ENCODE measurements at regions not wholly inside any gene's neighbourhood (a gene's known extent, or its start where the extent isn't known, plus 50 kb on each side); places are given as distances from the start of the nearest gene placed in this dataset.
A peak's percentile ranks its signal among the peaks of the same experiment; 100 is the strongest.

DNA sequence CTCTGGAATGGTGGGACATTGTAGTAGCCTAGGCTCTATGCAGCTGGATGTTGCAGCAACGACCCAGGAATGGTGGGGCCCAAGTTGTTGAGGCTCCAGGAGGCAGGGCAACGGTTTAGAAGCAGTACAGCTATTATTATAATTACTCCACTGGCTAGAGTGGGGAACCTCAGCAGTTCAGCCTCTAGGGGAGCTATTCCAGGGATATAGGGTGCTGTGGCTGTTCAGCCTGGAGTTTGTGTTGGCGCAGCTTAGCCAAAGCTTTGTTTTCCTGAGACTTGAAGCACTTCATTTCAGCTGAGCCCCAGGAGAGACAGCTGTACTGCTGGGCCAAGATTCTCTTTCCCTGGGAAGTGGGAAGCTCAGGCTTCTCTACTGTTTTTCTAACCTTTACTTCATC lies 1023.0 kb upstream of the ATXN7L3B start:
- no peak for TF ChIP-seq EZH2 (IDR thresholded peaks at IDR 0.05; ENCODE audit: low read length)
- TF ChIP-seq, protein P1, sequence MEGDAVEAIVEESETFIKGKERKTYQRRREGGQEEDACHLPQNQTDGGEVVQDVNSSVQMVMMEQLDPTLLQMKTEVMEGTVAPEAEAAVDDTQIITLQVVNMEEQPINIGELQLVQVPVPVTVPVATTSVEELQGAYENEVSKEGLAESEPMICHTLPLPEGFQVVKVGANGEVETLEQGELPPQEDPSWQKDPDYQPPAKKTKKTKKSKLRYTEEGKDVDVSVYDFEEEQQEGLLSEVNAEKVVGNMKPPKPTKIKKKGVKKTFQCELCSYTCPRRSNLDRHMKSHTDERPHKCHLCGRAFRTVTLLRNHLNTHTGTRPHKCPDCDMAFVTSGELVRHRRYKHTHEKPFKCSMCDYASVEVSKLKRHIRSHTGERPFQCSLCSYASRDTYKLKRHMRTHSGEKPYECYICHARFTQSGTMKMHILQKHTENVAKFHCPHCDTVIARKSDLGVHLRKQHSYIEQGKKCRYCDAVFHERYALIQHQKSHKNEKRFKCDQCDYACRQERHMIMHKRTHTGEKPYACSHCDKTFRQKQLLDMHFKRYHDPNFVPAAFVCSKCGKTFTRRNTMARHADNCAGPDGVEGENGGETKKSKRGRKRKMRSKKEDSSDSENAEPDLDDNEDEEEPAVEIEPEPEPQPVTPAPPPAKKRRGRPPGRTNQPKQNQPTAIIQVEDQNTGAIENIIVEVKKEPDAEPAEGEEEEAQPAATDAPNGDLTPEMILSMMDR (optimal IDR thresholded peaks at IDR 0.05 in 1 of 3, IDR thresholded peaks at IDR 0.05 in 1 of 3, conservative IDR thresholded peaks at IDR 0.05 in 1 of 3; ENCODE audit: extremely low read depth in 1 of 3, insufficient read depth in 2 of 3, low read length in 3 of 3): peak in 1 of 3 experiments; percentile 39
- Histone ChIP-seq H3K9ac (ENCODE audit: control insufficient read depth, extremely low read depth, insufficient read depth, low read length) (no peak overlapping the region), H3K36me3 (ENCODE audit: control insufficient read depth in 2 of 2, extremely low read depth in 1 of 2, insufficient read depth in 2 of 2, low read length in 2 of 2) (no peaks in the 10 kb centered on the region), H3K9me3 (ENCODE audit: control insufficient read depth, low read depth, low read length) (no peaks in the 10 kb centered on the region), H3K4me3 (ENCODE audit: control insufficient read depth in 2 of 3, extremely low read depth in 1 of 3, insufficient read depth in 2 of 3, low read depth in 1 of 3, low read length in 3 of 3) (no peak overlapping the region), H2AFZ (ENCODE audit: control insufficient read depth, low read length) (no peak overlapping the region), H3K27ac (ENCODE audit: control insufficient read depth, insufficient read depth, low read length) (no peak overlapping the region), H3K79me2 (ENCODE audit: control insufficient read depth, insufficient read depth, low read length) (no peaks in the 10 kb centered on the region), H3K27me3 (ENCODE audit: control insufficient read depth, extremely low read depth, insufficient read depth, low read length) (no peaks in the 10 kb centered on the region), H3K4me1 (ENCODE audit: control insufficient read depth, extremely low read depth, insufficient read depth, low read length) (no peaks in the 10 kb centered on the region), H3K9me1 (ENCODE audit: control insufficient read depth, extremely low read depth, insufficient read depth, low read length) (no peaks in the 10 kb centered on the region), H4K20me1 (ENCODE audit: control insufficient read depth, extremely low read depth, insufficient read depth, low read length) (no peaks in the 10 kb centered on the region), H3K4me2 (ENCODE audit: control insufficient read depth, extremely low read depth, insufficient read depth, low read depth, low read length) (no peak overlapping the region)
- DNase-seq (ENCODE audit: low read depth, low spot score) (no peak), FAIRE-seq (no peak)
- dilution Hi-C loops (cut with MboI; ENCODE audit: extremely low pct_ligation_motif_present, low sequenced_read_pairs): no loop called here

DNA sequence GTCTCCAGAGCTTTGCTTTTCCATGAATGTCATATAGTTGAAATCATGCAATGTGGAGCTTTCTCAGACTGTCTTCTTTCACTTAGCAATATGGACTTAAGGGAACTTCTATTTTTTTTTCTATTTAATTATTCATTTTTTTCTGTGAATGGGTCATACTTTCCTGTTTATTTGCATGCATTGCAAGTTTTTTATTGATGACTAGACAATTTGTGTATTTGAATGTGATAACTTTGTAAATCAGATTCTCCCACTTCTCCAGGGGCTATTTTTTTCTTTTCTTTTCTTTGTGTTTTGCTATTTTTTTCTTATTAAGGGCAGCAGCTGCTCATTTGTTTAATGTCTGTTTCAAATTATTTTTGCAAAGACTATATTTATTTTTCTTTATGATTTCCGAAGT lies 1019.8 kb upstream of the ATXN7L3B start:
- dilution Hi-C loops (cut with MboI; ENCODE audit: extremely low pct_ligation_motif_present, low sequenced_read_pairs): no loop called here
- H3K9ac ChIP-seq (ENCODE audit: control insufficient read depth, extremely low read depth, insufficient read depth, low read length): no peak overlapping the region
- no peaks in the 10 kb centered on the region for H3K9me1 ChIP-seq (ENCODE audit: control insufficient read depth, extremely low read depth, insufficient read depth, low read length)
- TF ChIP-seq, protein P1 (optimal IDR thresholded peaks at IDR 0.05 in 1 of 3, IDR thresholded peaks at IDR 0.05 in 1 of 3, conservative IDR thresholded peaks at IDR 0.05 in 1 of 3; ENCODE audit: extremely low read depth in 1 of 3, insufficient read depth in 2 of 3, low read length in 3 of 3): no peak
- no peak for TF ChIP-seq EZH2 (IDR thresholded peaks at IDR 0.05; ENCODE audit: low read length)
- no peaks in the 10 kb centered on the region for H3K9me3 ChIP-seq (ENCODE audit: control insufficient read depth, low read depth, low read length)
- DNase-seq (ENCODE audit: low read depth, low spot score) (no peak), FAIRE-seq (no peak)
- no peaks in the 10 kb centered on the region for H4K20me1 ChIP-seq (ENCODE audit: control insufficient read depth, extremely low read depth, insufficient read depth, low read length)
- H2AFZ ChIP-seq (ENCODE audit: control insufficient read depth, low read length): no peak overlapping the region
- no peak overlapping the region for H3K4me2 ChIP-seq (ENCODE audit: control insufficient read depth, extremely low read depth, insufficient read depth, low read depth, low read length)
- no peaks in the 10 kb centered on the region for H3K27me3 ChIP-seq (ENCODE audit: control insufficient read depth, extremely low read depth, insufficient read depth, low read length)
- H3K4me1 ChIP-seq (ENCODE audit: control insufficient read depth, extremely low read depth, insufficient read depth, low read length): no peaks in the 10 kb centered on the region
- H3K4me3 ChIP-seq (ENCODE audit: control insufficient read depth in 2 of 3, extremely low read depth in 1 of 3, insufficient read depth in 2 of 3, low read depth in 1 of 3, low read length in 3 of 3): no peak overlapping the region
- no peaks in the 10 kb centered on the region for H3K36me3 ChIP-seq (ENCODE audit: control insufficient read depth in 2 of 2, extremely low read depth in 1 of 2, insufficient read depth in 2 of 2, low read length in 2 of 2)
- no peak overlapping the region for H3K27ac ChIP-seq (ENCODE audit: control insufficient read depth, insufficient read depth, low read length)
- no peaks in the 10 kb centered on the region for H3K79me2 ChIP-seq (ENCODE audit: control insufficient read depth, insufficient read depth, low read length)

Measured in keratinocyte (primary cell).